ENCODE measurements at regions not wholly inside any gene's neighbourhood (a gene's known extent, or its start where the extent isn't known, plus 50 kb on each side); places are given as distances from the start of the nearest gene placed in this dataset.

DNA sequence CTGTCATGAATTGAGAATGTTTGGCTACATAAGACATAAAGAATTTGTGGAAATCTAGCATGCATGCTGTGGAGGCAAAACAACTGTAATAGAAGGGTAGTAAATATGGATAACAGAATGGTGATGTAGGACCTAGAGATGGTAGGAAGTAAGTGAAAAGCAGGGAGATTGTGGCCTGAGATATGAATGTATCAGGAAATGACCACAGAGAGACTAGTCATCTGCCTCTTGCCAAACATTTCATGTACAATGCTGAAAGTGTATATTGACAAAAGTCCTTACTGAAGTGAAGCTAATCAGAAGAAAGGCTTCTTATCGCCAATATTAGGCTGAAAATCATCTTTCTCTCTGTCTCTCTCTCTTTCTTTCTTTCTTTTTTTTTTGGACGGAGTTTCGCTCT lies 873.1 kb upstream of the CTNND2 start:
- H3K9me3 ChIP-seq (ENCODE audit: control insufficient read depth, insufficient read depth, low read depth, low read length), result no peaks in the 10 kb centered on the region
- no peak overlapping the region for H3K4me3 ChIP-seq (ENCODE audit: low read depth, low read length)
- no peak overlapping the region for H3K27ac ChIP-seq (ENCODE audit: low read depth, low read length)
- H3K36me3 ChIP-seq (ENCODE audit: control insufficient read depth, insufficient read depth, low read length), result no peaks in the 10 kb centered on the region
- no peaks in the 10 kb centered on the region for H3K4me1 ChIP-seq (ENCODE audit: control insufficient read depth, insufficient read depth, low read length)
- no peaks in the 10 kb centered on the region for H3K27me3 ChIP-seq (ENCODE audit: control insufficient read depth, insufficient read depth, low read length)
- H3K9ac ChIP-seq (ENCODE audit: low read length), result no peak overlapping the region

DNA sequence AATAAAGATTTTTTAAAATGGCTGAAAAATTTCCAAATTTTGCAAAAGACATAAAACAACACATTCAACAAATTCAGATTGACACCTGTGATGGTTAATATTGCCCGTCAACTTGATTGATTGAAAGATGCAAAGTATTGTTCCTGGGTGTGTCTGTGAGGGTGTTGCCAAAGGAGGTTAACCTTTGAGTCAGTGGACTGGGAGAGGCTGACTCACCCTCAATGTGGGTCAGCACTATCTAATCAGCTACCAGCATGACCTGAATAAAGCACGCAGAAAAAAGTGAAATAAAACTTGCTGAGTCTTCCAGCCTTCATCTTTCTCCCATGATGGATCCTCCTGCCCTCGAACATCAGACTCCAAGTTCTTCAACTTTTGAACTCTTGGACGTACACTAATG lies 868.0 kb upstream of the CTNND2 start:
- no peaks in the 10 kb centered on the region for H3K4me1 ChIP-seq (ENCODE audit: control insufficient read depth, insufficient read depth, low read length)

DNA sequence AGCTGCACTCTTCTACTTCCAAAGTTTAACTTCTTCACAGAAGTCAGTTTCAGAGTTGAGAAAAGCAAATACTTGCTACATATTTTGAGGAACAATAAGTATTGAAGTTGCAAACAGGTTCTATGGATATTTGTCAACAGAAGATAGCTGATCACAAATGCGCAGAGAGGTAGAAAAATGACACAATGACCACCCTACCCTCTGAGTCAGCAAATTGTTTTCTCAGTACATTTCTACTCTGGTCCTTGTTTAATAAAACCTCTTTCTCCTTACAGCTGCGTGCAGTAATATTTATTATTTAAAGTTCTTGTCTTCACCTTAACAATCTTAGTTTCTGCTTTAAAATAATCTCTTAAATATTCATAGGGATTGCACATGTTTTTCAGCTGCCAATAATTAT lies 855.1 kb upstream of the CTNND2 start:
- Histone ChIP-seq H3K27me3 (ENCODE audit: control insufficient read depth, insufficient read depth, low read length) (no peaks in the 10 kb centered on the region), H3K9me3 (ENCODE audit: control insufficient read depth, insufficient read depth, low read depth, low read length) (no peaks in the 10 kb centered on the region), H3K27ac (ENCODE audit: low read depth, low read length) (no peak overlapping the region)

More for the DNA sequence above, 868.0 kb upstream of the CTNND2 start:
- H3K4me3 ChIP-seq (ENCODE audit: low read depth, low read length), result no peak overlapping the region
- no peak overlapping the region for H3K27ac ChIP-seq (ENCODE audit: low read depth, low read length)
- H3K27me3 ChIP-seq (ENCODE audit: control insufficient read depth, insufficient read depth, low read length), result no peaks in the 10 kb centered on the region
- no peaks in the 10 kb centered on the region for H3K36me3 ChIP-seq (ENCODE audit: control insufficient read depth, insufficient read depth, low read length)
- H3K9me3 ChIP-seq (ENCODE audit: control insufficient read depth, insufficient read depth, low read depth, low read length), result no peaks in the 10 kb centered on the region
- H3K9ac ChIP-seq (ENCODE audit: low read length), result no peak overlapping the region

DNA sequence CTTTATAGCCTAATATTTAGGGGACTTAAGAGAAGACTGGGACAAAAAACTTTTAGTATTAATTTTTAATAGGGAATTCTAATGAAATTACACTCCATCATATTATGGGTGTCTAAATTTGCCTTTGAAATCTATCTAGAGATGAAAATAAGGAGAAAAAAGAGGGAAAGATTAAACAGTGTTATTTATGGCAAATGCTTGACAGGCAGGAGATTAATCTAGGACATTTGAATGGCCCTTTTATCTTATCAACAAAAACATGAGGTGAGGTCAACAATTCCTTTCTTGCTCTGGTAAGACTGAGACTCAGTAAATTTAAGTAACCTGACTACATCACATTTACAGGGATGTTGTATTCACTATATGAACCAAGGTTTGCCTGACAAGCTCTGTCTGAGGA lies 852.8 kb upstream of the CTNND2 start:
- no peak overlapping the region for H3K9ac ChIP-seq (ENCODE audit: low read length)
- no peaks in the 10 kb centered on the region for H3K9me3 ChIP-seq (ENCODE audit: control insufficient read depth, insufficient read depth, low read depth, low read length)
- H3K4me1 ChIP-seq (ENCODE audit: control insufficient read depth, insufficient read depth, low read length), result no peaks in the 10 kb centered on the region
- no peaks in the 10 kb centered on the region for H3K27me3 ChIP-seq (ENCODE audit: control insufficient read depth, insufficient read depth, low read length)
- H3K27ac ChIP-seq (ENCODE audit: low read depth, low read length), result no peak overlapping the region
- no peaks in the 10 kb centered on the region for H3K36me3 ChIP-seq (ENCODE audit: control insufficient read depth, insufficient read depth, low read length)
- no peak overlapping the region for H3K4me3 ChIP-seq (ENCODE audit: low read depth, low read length)

More for the DNA sequence above, 855.1 kb upstream of the CTNND2 start:
- no peak overlapping the region for H3K4me3 ChIP-seq (ENCODE audit: low read depth, low read length)
- H3K9ac ChIP-seq (ENCODE audit: low read length), result no peak overlapping the region
- H3K36me3 ChIP-seq (ENCODE audit: control insufficient read depth, insufficient read depth, low read length), result no peaks in the 10 kb centered on the region
- H3K4me1 ChIP-seq (ENCODE audit: control insufficient read depth, insufficient read depth, low read length), result no peaks in the 10 kb centered on the region

DNA sequence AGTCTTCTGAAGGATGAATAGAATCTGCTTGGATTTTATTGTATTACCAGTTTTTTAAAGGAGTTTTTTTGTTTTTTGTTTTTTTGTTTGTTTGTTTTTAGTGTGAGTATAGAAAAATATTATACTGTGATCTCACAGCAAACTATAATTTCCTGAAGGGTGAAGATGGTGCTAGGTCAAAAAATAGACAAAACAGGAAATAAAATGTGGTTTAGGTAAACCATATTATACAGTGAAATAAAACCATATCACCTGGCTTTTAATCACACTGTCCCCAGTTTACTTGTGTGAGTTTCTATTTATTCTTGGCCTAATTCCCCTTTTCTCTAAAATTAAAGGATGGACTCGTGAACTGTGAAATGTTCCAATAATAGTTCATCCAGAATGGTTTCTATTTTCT lies 841.3 kb upstream of the CTNND2 start:
- no peaks in the 10 kb centered on the region for H3K9me3 ChIP-seq (ENCODE audit: control insufficient read depth, insufficient read depth, low read depth, low read length)
- no peak overlapping the region for H3K9ac ChIP-seq (ENCODE audit: low read length)
- no peak overlapping the region for H3K27ac ChIP-seq (ENCODE audit: low read depth, low read length)
- H3K4me3 ChIP-seq (ENCODE audit: low read depth, low read length), result no peak overlapping the region
- no peaks in the 10 kb centered on the region for H3K27me3 ChIP-seq (ENCODE audit: control insufficient read depth, insufficient read depth, low read length)
- H3K4me1 ChIP-seq (ENCODE audit: control insufficient read depth, insufficient read depth, low read length), result no peaks in the 10 kb centered on the region
- no peaks in the 10 kb centered on the region for H3K36me3 ChIP-seq (ENCODE audit: control insufficient read depth, insufficient read depth, low read length)

DNA sequence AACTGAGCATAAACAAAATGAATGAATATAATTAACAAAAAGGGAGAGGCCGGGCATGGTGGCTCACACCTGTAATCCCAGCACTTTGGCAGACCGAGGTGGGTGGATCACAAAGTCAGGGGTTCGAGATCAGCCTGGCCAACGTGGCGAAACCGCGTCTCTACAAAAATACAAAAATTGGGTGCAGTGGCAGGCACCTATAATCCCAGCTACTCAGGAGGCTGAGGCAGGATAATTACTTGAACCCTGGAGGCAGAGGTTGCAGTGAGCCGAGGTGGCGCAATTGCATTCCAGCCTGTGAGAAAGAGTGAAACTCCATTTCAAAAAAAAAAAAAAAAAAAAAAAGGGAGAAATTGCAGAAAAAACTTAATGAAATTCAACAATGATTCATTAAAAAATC lies 839.3 kb upstream of the CTNND2 start:
- Histone ChIP-seq H3K27me3 (ENCODE audit: control insufficient read depth, insufficient read depth, low read length) (no peaks in the 10 kb centered on the region), H3K27ac (ENCODE audit: low read depth, low read length) (no peak overlapping the region), H3K9me3 (ENCODE audit: control insufficient read depth, insufficient read depth, low read depth, low read length) (no peaks in the 10 kb centered on the region), H3K9ac (ENCODE audit: low read length) (no peak overlapping the region), H3K4me1 (ENCODE audit: control insufficient read depth, insufficient read depth, low read length) (no peaks in the 10 kb centered on the region), H3K4me3 (ENCODE audit: low read depth, low read length) (no peak overlapping the region), H3K36me3 (ENCODE audit: control insufficient read depth, insufficient read depth, low read length) (no peaks in the 10 kb centered on the region)

DNA sequence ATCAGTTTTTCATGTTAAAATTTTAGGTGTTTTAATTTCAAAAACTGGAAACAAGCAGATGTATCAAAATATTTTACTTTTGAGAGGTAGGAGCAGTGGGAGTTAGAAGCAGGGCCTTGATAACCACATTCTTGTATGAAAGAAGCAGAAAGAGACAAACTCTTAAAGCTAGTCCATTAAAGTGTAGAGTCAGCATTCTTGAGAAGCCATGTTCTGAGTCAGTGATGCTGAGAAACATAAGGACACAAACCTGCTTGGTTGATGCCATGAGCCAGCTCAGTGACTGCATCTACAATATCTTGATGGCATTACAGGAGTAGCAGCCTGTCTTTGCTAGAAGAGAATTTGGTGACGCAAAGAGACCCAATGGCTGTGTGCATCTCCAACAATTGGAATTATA lies 826.1 kb upstream of the CTNND2 start:
- Histone ChIP-seq H3K4me3 (ENCODE audit: low read depth, low read length) (no peak overlapping the region), H3K36me3 (ENCODE audit: control insufficient read depth, insufficient read depth, low read length) (no peaks in the 10 kb centered on the region), H3K9me3 (ENCODE audit: control insufficient read depth, insufficient read depth, low read depth, low read length) (peaks cover 36% of the 10 kb centered on the region), H3K27me3 (ENCODE audit: control insufficient read depth, insufficient read depth, low read length) (no peaks in the 10 kb centered on the region), H3K9ac (ENCODE audit: low read length) (no peak overlapping the region), H3K4me1 (ENCODE audit: control insufficient read depth, insufficient read depth, low read length) (no peaks in the 10 kb centered on the region), H3K27ac (ENCODE audit: low read depth, low read length) (no peak overlapping the region)

DNA sequence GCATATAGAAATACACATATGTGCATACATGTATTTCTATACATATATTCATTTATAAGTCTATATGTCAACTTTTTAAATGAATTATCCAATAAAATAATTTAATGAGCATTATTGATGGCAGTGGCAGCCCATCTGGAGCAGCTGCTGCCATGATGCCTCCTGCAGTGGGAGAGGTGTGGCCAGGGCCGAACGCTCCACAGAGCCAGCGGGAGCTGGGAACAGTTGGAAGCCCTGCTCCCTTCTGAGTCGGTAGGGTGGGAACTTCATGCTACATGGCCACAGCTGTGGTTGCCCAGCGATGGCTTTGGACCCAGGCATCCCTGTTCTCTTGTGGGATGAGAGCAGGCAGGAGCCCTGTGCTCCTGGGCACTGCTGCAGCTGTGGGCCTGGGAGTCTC lies 812.4 kb upstream of the CTNND2 start:
- Histone ChIP-seq H3K4me3 (ENCODE audit: low read depth, low read length) (no peak overlapping the region), H3K27me3 (ENCODE audit: control insufficient read depth, insufficient read depth, low read length) (no peaks in the 10 kb centered on the region), H3K9ac (ENCODE audit: low read length) (no peak overlapping the region), H3K9me3 (ENCODE audit: control insufficient read depth, insufficient read depth, low read depth, low read length) (no peaks in the 10 kb centered on the region), H3K4me1 (ENCODE audit: control insufficient read depth, insufficient read depth, low read length) (no peaks in the 10 kb centered on the region), H3K27ac (ENCODE audit: low read depth, low read length) (no peak overlapping the region), H3K36me3 (ENCODE audit: control insufficient read depth, insufficient read depth, low read length) (no peaks in the 10 kb centered on the region; the same call in 1 of the 2 replicates)

DNA sequence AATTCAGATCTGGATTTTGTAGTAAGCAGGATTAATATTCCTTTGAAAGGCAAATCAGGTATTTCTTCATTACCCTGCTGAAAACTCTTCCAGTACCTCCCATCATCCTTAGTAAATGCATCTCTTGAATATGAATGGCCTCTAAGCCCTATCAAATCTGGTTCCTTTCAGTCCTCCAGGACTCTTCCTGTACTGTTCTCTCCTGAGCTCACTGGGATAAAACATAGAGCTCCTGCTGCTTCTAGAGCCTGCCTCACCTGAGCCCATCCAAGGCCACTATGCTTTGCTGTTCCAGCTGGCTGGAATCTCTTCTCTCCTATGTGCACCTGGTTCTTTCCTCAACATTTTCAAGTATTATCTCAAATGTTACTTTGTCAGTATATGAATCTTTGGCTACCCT lies 803.3 kb upstream of the CTNND2 start:
- Histone ChIP-seq H3K36me3 (ENCODE audit: control insufficient read depth, insufficient read depth, low read length) (no peaks in the 10 kb centered on the region; the same call in 1 of the 2 replicates), H3K9me3 (ENCODE audit: control insufficient read depth, insufficient read depth, low read depth, low read length) (no peaks in the 10 kb centered on the region), H3K4me3 (ENCODE audit: low read depth, low read length) (no peak overlapping the region), H3K27me3 (ENCODE audit: control insufficient read depth, insufficient read depth, low read length) (no peaks in the 10 kb centered on the region), H3K27ac (ENCODE audit: low read depth, low read length) (no peak overlapping the region), H3K4me1 (ENCODE audit: control insufficient read depth, insufficient read depth, low read length) (peaks cover 4% of the 10 kb centered on the region), H3K9ac (ENCODE audit: low read length) (no peak overlapping the region)

DNA sequence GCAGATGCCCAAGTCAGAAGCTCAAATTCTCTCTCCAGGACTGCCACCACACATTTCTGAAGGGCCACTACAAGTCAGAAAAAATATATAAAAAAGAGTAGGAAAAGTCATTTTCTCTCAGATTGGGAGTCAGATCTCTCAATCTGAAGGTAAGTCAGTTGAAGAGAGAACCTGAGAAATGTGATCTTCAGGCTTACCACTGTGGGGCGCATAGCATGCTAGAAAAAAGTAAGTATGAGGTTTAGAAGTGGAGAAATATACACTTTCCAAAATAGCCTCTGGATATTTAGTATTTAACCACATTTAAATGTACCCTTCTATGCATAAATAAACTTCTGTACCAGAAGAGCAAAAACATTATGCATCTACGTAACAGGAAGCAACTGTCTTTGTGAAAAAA lies 800.7 kb upstream of the CTNND2 start:
- no peaks in the 10 kb centered on the region for H3K27me3 ChIP-seq (ENCODE audit: control insufficient read depth, insufficient read depth, low read length)
- no peaks in the 10 kb centered on the region for H3K36me3 ChIP-seq (ENCODE audit: control insufficient read depth, insufficient read depth, low read length)
- H3K9me3 ChIP-seq (ENCODE audit: control insufficient read depth, insufficient read depth, low read depth, low read length), result no peaks in the 10 kb centered on the region
- no peak overlapping the region for H3K27ac ChIP-seq (ENCODE audit: low read depth, low read length)
- no peak overlapping the region for H3K4me3 ChIP-seq (ENCODE audit: low read depth, low read length)
- peaks cover 4% of the 10 kb centered on the region for H3K4me1 ChIP-seq (ENCODE audit: control insufficient read depth, insufficient read depth, low read length)
- H3K9ac ChIP-seq (ENCODE audit: low read length), result no peak overlapping the region

DNA sequence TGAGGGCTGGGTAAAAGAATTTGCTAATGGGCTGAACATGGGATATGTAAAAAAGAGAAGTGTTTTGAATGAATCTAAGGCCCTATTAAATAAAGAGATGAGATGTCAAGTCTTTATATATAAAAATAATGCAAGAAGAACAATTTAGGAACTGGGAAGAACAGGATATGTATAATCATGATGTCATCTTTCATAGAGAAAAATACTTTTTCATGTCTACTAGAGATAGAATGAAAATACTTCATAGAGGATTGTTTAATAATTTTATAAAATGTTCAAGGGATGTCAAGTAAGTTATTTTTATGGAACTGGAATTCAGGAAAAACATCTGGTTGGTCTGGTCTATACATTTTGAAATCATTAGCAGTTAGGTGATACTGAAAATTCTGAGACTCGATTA lies 799.0 kb upstream of the CTNND2 start:
- peaks cover 4% of the 10 kb centered on the region for H3K4me1 ChIP-seq (ENCODE audit: control insufficient read depth, insufficient read depth, low read length)
- H3K9me3 ChIP-seq (ENCODE audit: control insufficient read depth, insufficient read depth, low read depth, low read length), result no peaks in the 10 kb centered on the region
- H3K27me3 ChIP-seq (ENCODE audit: control insufficient read depth, insufficient read depth, low read length), result no peaks in the 10 kb centered on the region
- H3K9ac ChIP-seq (ENCODE audit: low read length), result no peak overlapping the region
- H3K36me3 ChIP-seq (ENCODE audit: control insufficient read depth, insufficient read depth, low read length), result no peaks in the 10 kb centered on the region
- H3K27ac ChIP-seq (ENCODE audit: low read depth, low read length), result no peak overlapping the region
- H3K4me3 ChIP-seq (ENCODE audit: low read depth, low read length), result no peak overlapping the region

DNA sequence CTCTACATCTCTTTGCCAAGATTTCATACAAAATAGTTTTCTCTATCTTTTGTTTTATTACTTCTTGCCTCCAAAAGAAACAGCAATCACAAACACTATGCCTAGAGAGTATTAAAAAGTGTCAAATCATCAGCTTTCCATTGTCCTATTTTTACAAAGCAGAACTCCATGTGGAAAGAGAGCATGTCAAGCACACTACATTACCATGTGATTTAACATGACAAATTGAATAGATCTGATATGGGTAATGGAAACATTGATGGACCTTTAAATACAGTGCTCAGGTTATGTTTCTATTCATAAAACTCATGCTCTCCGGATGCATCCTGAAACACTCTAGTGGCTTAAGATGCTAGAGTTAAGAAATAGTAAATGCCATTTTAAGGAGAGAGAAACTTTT lies 791.4 kb upstream of the CTNND2 start:
- H3K4me1 ChIP-seq (ENCODE audit: control insufficient read depth, insufficient read depth, low read length), result 0 out of 2 replicates have a peak, but pooled peaks cover under 1% of the 10 kb centered on the region
- H3K27ac ChIP-seq (ENCODE audit: low read depth, low read length), result no peak overlapping the region
- no peaks in the 10 kb centered on the region for H3K36me3 ChIP-seq (ENCODE audit: control insufficient read depth, insufficient read depth, low read length)
- no peak overlapping the region for H3K4me3 ChIP-seq (ENCODE audit: low read depth, low read length)
- no peaks in the 10 kb centered on the region for H3K9me3 ChIP-seq (ENCODE audit: control insufficient read depth, insufficient read depth, low read depth, low read length)
- no peak overlapping the region for H3K9ac ChIP-seq (ENCODE audit: low read length)
- H3K27me3 ChIP-seq (ENCODE audit: control insufficient read depth, insufficient read depth, low read length), result no peaks in the 10 kb centered on the region

Measured in HUES6 (cell line).